ENCODE measurements at regions not wholly inside any gene's neighbourhood (a gene's known extent, or its start where the extent isn't known, plus 50 kb on each side); places are given as distances from the start of the nearest gene placed in this dataset.

DNA sequence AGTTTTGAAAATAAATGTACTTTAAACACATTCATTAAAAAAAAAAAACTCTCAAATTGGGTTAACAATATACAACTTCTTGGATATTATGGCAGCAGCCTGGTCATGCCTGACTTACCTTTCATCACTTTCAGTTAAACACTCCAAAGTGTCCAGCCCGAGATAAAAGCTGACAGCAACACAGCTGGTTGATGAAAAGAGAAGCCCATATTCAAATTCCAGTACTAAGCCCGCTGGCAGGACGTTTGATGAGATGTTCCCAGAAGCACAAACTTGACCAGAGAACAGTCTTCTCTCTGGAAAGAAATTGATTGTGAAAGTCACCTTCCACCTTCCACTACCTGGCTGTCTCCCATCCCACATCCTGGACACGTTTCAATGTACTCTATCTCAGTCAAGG lies 586.3 kb downstream of the TDRD15 start:
- Histone ChIP-seq H3K9me3 (no peaks in the 10 kb centered on the region), H3K4me3 (no peak overlapping the region), H3K27ac (no peak overlapping the region), H3K36me3 (no peaks in the 10 kb centered on the region), H3K4me1 (no peaks in the 10 kb centered on the region), H3K27me3 (no peaks in the 10 kb centered on the region)
- DNase-seq (no peak), ATAC-seq (no peak)
- TF ChIP-seq, protein P1, sequence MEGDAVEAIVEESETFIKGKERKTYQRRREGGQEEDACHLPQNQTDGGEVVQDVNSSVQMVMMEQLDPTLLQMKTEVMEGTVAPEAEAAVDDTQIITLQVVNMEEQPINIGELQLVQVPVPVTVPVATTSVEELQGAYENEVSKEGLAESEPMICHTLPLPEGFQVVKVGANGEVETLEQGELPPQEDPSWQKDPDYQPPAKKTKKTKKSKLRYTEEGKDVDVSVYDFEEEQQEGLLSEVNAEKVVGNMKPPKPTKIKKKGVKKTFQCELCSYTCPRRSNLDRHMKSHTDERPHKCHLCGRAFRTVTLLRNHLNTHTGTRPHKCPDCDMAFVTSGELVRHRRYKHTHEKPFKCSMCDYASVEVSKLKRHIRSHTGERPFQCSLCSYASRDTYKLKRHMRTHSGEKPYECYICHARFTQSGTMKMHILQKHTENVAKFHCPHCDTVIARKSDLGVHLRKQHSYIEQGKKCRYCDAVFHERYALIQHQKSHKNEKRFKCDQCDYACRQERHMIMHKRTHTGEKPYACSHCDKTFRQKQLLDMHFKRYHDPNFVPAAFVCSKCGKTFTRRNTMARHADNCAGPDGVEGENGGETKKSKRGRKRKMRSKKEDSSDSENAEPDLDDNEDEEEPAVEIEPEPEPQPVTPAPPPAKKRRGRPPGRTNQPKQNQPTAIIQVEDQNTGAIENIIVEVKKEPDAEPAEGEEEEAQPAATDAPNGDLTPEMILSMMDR (IDR thresholded peaks at IDR 0.05 in 4 of 5, conservative IDR thresholded peaks at IDR 0.05 in 1 of 5) = no peak
- TF ChIP-seq POLR2A (IDR thresholded peaks at IDR 0.05) = no peak
- intact Hi-C loops (cut with DNase I; ENCODE audit: low total_unique reads) = no loop called here
- in situ Hi-C loops (cut with MboI; ENCODE audit: low sequenced_read_pairs in 4 of 4) = no loop called here

GRCh38 chr2:21710496-21710895 lies 586.7 kb downstream of the TDRD15 start:
- H3K27ac ChIP-seq = no peak overlapping the region
- no peak for ATAC-seq

DNA sequence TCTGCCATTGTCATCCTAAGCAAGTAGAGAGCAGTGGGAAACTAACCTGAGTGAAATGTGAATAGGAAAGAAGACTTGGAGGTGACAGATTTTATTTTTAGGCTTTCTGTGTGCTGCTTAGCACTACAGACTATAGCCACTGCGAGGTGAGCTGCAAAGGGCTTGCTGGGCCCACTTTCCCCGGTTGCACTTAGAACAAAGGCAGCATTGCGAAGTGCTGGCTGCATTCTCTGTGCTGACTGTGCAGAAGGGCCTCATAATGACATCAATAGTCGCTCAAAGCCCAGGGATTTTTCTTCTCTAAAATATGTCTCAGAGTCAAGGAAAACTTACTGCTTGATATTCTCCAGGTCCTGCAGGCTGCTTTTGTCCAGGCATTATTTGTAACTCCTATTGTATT lies 592.1 kb downstream of the TDRD15 start:
- H3K27me3 ChIP-seq = no peaks in the 10 kb centered on the region
- TF ChIP-seq POLR2A (IDR thresholded peaks at IDR 0.05) = no peak
- TF ChIP-seq, protein P1 (IDR thresholded peaks at IDR 0.05 in 4 of 5, conservative IDR thresholded peaks at IDR 0.05 in 1 of 5) = no peak
- in situ Hi-C loops (cut with MboI; ENCODE audit: low sequenced_read_pairs in 4 of 4) = no loop called here
- H3K9me3 ChIP-seq = no peaks in the 10 kb centered on the region
- H3K36me3 ChIP-seq = no peaks in the 10 kb centered on the region
- no peak overlapping the region for H3K4me3 ChIP-seq
- no peaks in the 10 kb centered on the region for H3K4me1 ChIP-seq
- intact Hi-C loops (cut with DNase I; ENCODE audit: low total_unique reads) = no loop called here
- H3K27ac ChIP-seq = no peak overlapping the region
- ATAC-seq (no peak), DNase-seq (no peak)

More at GRCh38 chr2:21710496-21710895, 586.7 kb downstream of the TDRD15 start:
- intact Hi-C loops (cut with DNase I; ENCODE audit: low total_unique reads) (no loop called here), in situ Hi-C loops (cut with MboI; ENCODE audit: low sequenced_read_pairs in 4 of 4) (no loop called here)
- H3K36me3 ChIP-seq = no peaks in the 10 kb centered on the region
- no peaks in the 10 kb centered on the region for H3K9me3 ChIP-seq
- H3K27me3 ChIP-seq = no peaks in the 10 kb centered on the region
- TF ChIP-seq, protein P1 (IDR thresholded peaks at IDR 0.05 in 4 of 5, conservative IDR thresholded peaks at IDR 0.05 in 1 of 5) = no peak
- TF ChIP-seq POLR2A (IDR thresholded peaks at IDR 0.05) = no peak
- DNase-seq = no peak
- H3K4me1 ChIP-seq = no peaks in the 10 kb centered on the region
- no peak overlapping the region for H3K4me3 ChIP-seq

DNA sequence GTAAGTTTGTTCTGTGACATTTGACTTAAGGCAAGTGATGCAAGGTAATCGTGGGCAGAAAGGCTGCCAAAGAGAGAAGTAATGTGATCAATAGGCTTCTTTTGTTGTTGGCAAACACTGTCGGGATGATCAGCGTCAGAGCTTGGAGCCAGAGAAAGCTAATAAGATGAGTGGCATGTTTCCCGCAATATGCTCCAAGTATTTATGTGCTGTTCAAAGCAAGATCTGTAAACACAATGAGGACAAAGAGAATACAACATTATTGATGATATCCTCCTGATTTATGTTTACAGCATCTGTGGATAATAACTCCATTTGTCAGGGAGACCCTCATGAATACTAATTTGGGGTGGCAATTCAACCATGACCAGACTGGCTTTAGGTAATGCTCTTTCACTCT lies 603.3 kb downstream of the TDRD15 start:
- in situ Hi-C loops (cut with MboI; ENCODE audit: low sequenced_read_pairs in 4 of 4) = no loop called here

DNA sequence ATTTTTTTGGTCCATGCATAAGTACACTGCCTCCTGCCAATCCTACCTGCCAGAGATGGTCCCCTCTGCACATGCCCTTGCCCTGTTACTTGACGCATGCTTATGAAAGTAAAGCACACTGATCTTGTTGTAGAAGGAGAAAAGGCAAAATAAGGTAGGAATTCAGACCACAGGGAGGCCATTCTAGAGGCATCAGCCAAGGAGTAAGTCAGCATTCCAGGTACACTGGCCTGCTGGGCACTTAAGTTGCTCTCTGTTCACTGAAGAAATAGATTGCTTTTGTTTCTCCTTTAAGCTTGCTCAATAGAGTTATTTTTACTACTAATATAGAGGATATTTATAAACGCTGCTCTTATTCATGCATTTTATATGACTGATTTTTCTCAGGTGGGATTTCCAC lies 604.4 kb downstream of the TDRD15 start:
- no peaks in the 10 kb centered on the region for H3K9me3 ChIP-seq
- intact Hi-C loops (cut with DNase I; ENCODE audit: low total_unique reads) = no loop called here
- no peaks in the 10 kb centered on the region for H3K27me3 ChIP-seq
- in situ Hi-C loops (cut with MboI; ENCODE audit: low sequenced_read_pairs in 4 of 4) = no loop called here
- no peaks in the 10 kb centered on the region for H3K4me1 ChIP-seq
- no peak for ATAC-seq
- no peak for TF ChIP-seq POLR2A (IDR thresholded peaks at IDR 0.05)
- TF ChIP-seq, protein P1 (IDR thresholded peaks at IDR 0.05 in 4 of 5, conservative IDR thresholded peaks at IDR 0.05 in 1 of 5) = no peak
- DNase-seq = no peak
- H3K27ac ChIP-seq = no peak overlapping the region
- H3K36me3 ChIP-seq = no peaks in the 10 kb centered on the region
- no peak overlapping the region for H3K4me3 ChIP-seq

More for the DNA sequence above, 603.3 kb downstream of the TDRD15 start:
- TF ChIP-seq, protein P1 (IDR thresholded peaks at IDR 0.05 in 4 of 5, conservative IDR thresholded peaks at IDR 0.05 in 1 of 5) = no peak
- TF ChIP-seq POLR2A (IDR thresholded peaks at IDR 0.05) = no peak
- H3K9me3 ChIP-seq = no peaks in the 10 kb centered on the region
- no peak for DNase-seq
- no peaks in the 10 kb centered on the region for H3K4me1 ChIP-seq
- intact Hi-C loops (cut with DNase I; ENCODE audit: low total_unique reads) = no loop called here
- H3K36me3 ChIP-seq = no peaks in the 10 kb centered on the region
- no peak overlapping the region for H3K4me3 ChIP-seq
- no peaks in the 10 kb centered on the region for H3K27me3 ChIP-seq
- no peak for ATAC-seq
- H3K27ac ChIP-seq = no peak overlapping the region

All from gastrocnemius medialis (tissue), 4 donors.